AG10803 (cell line): ENCODE measurements at regions not wholly inside any gene's neighbourhood (a gene's known extent, or its start where the extent isn't known, plus 50 kb on each side); places are given as distances from the start of the nearest gene placed in this dataset.

Experiments used
- DNase-seq: peaks from one replicate; pipeline ENCODE4 v3.0.0; 2010; ENCODE audit warnings: low read depth
- H3K4me3 ChIP-seq: 2 replicates; pipeline ENCODE4 v1.5.1; 2011; ENCODE audit warnings: mild to moderate bottlenecking, low read length, control low read depth
- CTCF ChIP-seq: conservative IDR thresholded peaks from 2 replicates; pipeline ENCODE4 v1.5.1; 2011; ENCODE audit warnings: mild to moderate bottlenecking, low read length, control low read depth, inconsistent platforms

GRCh38 chr6:97701801-97702200 is 418.8 kb upstream of the MMS22L start:
- no peak overlapping the region for H3K4me3 ChIP-seq
- TF ChIP-seq CTCF: no peak
- DNase-seq: no peak

GRCh38 chr6:97702248-97702647 is 419.2 kb upstream of the MMS22L start:
- DNase-seq: peak; percentile 13
- no peak overlapping the region for H3K4me3 ChIP-seq
- no peak for TF ChIP-seq CTCF

GRCh38 chr6:97703661-97704060 is 420.6 kb upstream of the MMS22L start:
- DNase-seq: no peak
- no peak overlapping the region for H3K4me3 ChIP-seq
- no peak for TF ChIP-seq CTCF

GRCh38 chr6:97705568-97705967 is 422.6 kb upstream of the MMS22L start:
- no peak overlapping the region for H3K4me3 ChIP-seq
- peak; percentile 8 for DNase-seq
- peak; percentile 51 for TF ChIP-seq CTCF

- no peak for TF ChIP-seq CTCF
- H3K4me3 ChIP-seq: no peak overlapping the region
- DNase-seq: no peak
Observed at GRCh38 chr6:97712751-97713150, 429.7 kb upstream of the MMS22L start.

- no peak for DNase-seq
- no peak for TF ChIP-seq CTCF
- H3K4me3 ChIP-seq: no peak overlapping the region
Observed at GRCh38 chr6:97714772-97715171, 431.8 kb upstream of the MMS22L start.

DNA sequence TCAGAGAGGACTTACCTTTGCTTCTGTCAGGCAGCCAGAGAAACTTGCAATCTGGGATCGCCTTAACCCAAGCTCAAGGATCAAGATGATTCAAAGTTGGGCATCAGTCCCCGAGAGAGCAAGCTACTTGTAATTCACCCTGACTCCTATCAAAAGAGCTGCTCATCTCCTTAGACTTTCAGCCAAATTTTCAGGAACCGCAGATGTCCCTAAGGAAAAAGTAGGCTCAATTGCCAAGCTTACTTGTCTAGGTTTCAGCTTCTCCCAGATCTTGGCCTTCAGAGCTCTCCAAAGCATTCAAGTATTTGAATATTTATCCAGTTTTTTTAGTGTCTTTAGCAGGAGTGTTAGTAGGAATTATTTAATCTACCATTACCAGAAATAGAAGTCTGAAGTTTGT is 434.1 kb upstream of the MMS22L start:
- no peak for TF ChIP-seq CTCF
- peak; percentile 26 for DNase-seq
- no peak overlapping the region for H3K4me3 ChIP-seq
